ENCODE measurements at regions not wholly inside any gene's neighbourhood (a gene's known extent, or its start where the extent isn't known, plus 50 kb on each side); places are given as distances from the start of the nearest gene placed in this dataset.

GRCh38 chr11:95563859-95564258 lies 225.7 kb downstream of the FAM76B start:
- TF ChIP-seq EZH2 (IDR thresholded peaks at IDR 0.05; ENCODE audit: borderline replicate concordance, low read length): no peak
- TF ChIP-seq CTCF (conservative IDR thresholded peaks at IDR 0.05 in 1 of 2, IDR thresholded peaks at IDR 0.05 in 1 of 2; ENCODE audit: extremely low read depth in 1 of 2, insufficient read depth in 1 of 2, low read depth in 1 of 2, low read length in 2 of 2): no peak

Measured in mammary epithelial cell (primary cell).